Chondrocyte (in vitro differentiated cells): ENCODE measurements at regions not wholly inside any gene's neighbourhood (a gene's known extent, or its start where the extent isn't known, plus 50 kb on each side); places are given as distances from the start of the nearest gene placed in this dataset.
A peak's percentile ranks its signal among the peaks of the same experiment; 100 is the strongest.

Experiments
- DNase-seq: peaks from one replicate; pipeline ENCODE4 v3.0.0; 2021; ENCODE audit warnings: mixed read lengths, low spot score
- H3K27ac Mint-ChIP-seq: one replicate; pipeline ENCODE4 v1.8.0; 2021; ENCODE audit warnings: mild to moderate bottlenecking, moderate library complexity, mixed read lengths; ENCODE audit not compliant: unreplicated experiment
- H3K27me3 Mint-ChIP-seq: 2 replicates; pipeline ENCODE4 v1.8.0; 2021; ENCODE audit warnings: low read depth, mixed read lengths
- H3K36me3 Mint-ChIP-seq: 2 replicates; pipeline ENCODE4 v1.8.0; 2021; ENCODE audit warnings: low read depth, mixed read lengths
- H3K4me1 Mint-ChIP-seq: 2 replicates; pipeline ENCODE4 v1.8.0; 2021; ENCODE audit warnings: low read depth, mild to moderate bottlenecking, mixed read lengths
- H3K4me3 Mint-ChIP-seq: one replicate; pipeline ENCODE4 v1.8.0; 2021; ENCODE audit warnings: mild to moderate bottlenecking, moderate library complexity, mixed read lengths; ENCODE audit not compliant: unreplicated experiment
- H3K9me3 Mint-ChIP-seq: 2 replicates; pipeline ENCODE4 v1.8.0; 2021; ENCODE audit warnings: low read depth, mixed read lengths
- CTCF ChIP-seq: fragments of 200-600 bp; sonication (generic); IDR thresholded peaks from 2 replicates; pipeline ENCODE4 v1.5.0; 2021; ENCODE audit warnings: antibody characterized with exemption, mild to moderate bottlenecking, moderate library complexity

- no peaks in the 10 kb centered on the region for H3K4me1 Mint-ChIP-seq
- TF ChIP-seq CTCF, result no peak
- no peak for DNase-seq
- H3K27me3 Mint-ChIP-seq, result no peaks in the 10 kb centered on the region
- no peak overlapping the region for H3K27ac Mint-ChIP-seq
- peaks cover 4% of the 10 kb centered on the region for H3K9me3 Mint-ChIP-seq
- H3K36me3 Mint-ChIP-seq, result no peaks in the 10 kb centered on the region
- H3K4me3 Mint-ChIP-seq, result no peak overlapping the region
Observed at GRCh38 chr21:22764222-22764621, 1766.0 kb downstream of the NCAM2 start.

- no peak for DNase-seq
- no peaks in the 10 kb centered on the region for H3K27me3 Mint-ChIP-seq
- H3K4me3 Mint-ChIP-seq, result no peak overlapping the region
Observed at GRCh38 chr21:22791376-22791775, 1793.2 kb downstream of the NCAM2 start.

GRCh38 chr21:22791986-22792560, 1793.9 kb downstream of the NCAM2 start:
- Mint-ChIP-seq H3K4me3 (no peak overlapping the region), H3K9me3 (peaks cover under 1% of the 10 kb centered on the region)

More at GRCh38 chr21:22791376-22791775, 1793.2 kb downstream of the NCAM2 start:
- H3K9me3 Mint-ChIP-seq, result no peaks in the 10 kb centered on the region
- H3K36me3 Mint-ChIP-seq, result no peaks in the 10 kb centered on the region
- no peaks in the 10 kb centered on the region for H3K4me1 Mint-ChIP-seq
- no peak for TF ChIP-seq CTCF
- H3K27ac Mint-ChIP-seq, result no peak overlapping the region

GRCh38 chr21:22795091-22795490, 1796.9 kb downstream of the NCAM2 start:
- H3K4me1 Mint-ChIP-seq, result no peaks in the 10 kb centered on the region
- H3K9me3 Mint-ChIP-seq, result peaks cover 4% of the 10 kb centered on the region
- DNase-seq, result no peak
- no peaks in the 10 kb centered on the region for H3K36me3 Mint-ChIP-seq
- TF ChIP-seq CTCF, result no peak
- H3K27ac Mint-ChIP-seq, result no peak overlapping the region
- no peak overlapping the region for H3K4me3 Mint-ChIP-seq
- no peaks in the 10 kb centered on the region for H3K27me3 Mint-ChIP-seq

More at GRCh38 chr21:22791986-22792560, 1793.9 kb downstream of the NCAM2 start:
- Mint-ChIP-seq H3K36me3 (no peaks in the 10 kb centered on the region), H3K27ac (no peak overlapping the region), H3K27me3 (no peaks in the 10 kb centered on the region), H3K4me1 (no peaks in the 10 kb centered on the region)
- TF ChIP-seq CTCF, result peak; percentile 98
- no peak for DNase-seq

- Mint-ChIP-seq H3K27ac (no peak overlapping the region), H3K4me1 (no peaks in the 10 kb centered on the region), H3K9me3 (peaks cover 4% of the 10 kb centered on the region), H3K27me3 (no peaks in the 10 kb centered on the region), H3K4me3 (no peak overlapping the region), H3K36me3 (no peaks in the 10 kb centered on the region)
- no peak for TF ChIP-seq CTCF
- no peak for DNase-seq
Observed at GRCh38 chr21:22795644-22796043, 1797.4 kb downstream of the NCAM2 start.
